ENCODE measurements at regions not wholly inside any gene's neighbourhood (a gene's known extent, or its start where the extent isn't known, plus 50 kb on each side); places are given as distances from the start of the nearest gene placed in this dataset.

DNA sequence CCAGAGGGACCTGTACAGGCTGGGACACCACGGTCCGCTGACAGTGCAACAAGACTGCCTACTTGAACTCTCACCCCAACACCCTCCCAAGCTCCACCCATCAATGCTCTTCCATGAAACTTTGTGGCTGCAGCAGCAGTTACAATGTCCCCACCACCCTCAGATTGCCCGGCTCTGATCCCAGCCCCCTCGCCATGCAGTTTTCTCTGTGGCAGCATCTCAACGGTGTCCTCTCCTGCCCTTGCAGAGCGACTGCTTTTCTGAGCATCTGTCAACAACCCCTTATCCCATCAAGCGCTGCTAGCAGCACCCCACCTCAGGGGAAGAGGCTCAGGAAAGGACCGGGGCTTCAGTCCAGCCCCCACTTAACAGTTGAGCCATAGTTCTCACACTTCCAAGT lies 137.1 kb upstream of the NDUFV2 start:
- no peak for DNase-seq (ENCODE audit: low read depth)

DNA sequence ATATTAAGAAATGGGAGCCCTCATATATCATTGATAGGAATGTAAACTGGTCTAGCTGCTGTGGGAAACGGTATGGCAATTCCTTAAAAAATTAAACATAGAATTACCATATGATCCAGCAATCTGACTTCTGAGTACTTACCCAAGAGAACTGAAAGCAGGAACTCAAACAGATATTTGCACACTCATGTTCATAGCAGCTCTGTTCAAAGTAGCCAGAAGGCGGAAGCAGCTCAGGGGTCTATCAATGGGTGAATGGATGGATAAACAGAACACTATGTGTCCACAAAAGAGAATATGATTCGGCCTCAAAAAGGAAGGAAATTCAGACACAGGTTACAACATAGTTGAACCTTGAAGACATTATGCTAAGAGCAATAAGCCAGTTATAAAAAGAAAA lies 135.7 kb upstream of the NDUFV2 start:
- DNase-seq (ENCODE audit: low read depth) = no peak

DNA sequence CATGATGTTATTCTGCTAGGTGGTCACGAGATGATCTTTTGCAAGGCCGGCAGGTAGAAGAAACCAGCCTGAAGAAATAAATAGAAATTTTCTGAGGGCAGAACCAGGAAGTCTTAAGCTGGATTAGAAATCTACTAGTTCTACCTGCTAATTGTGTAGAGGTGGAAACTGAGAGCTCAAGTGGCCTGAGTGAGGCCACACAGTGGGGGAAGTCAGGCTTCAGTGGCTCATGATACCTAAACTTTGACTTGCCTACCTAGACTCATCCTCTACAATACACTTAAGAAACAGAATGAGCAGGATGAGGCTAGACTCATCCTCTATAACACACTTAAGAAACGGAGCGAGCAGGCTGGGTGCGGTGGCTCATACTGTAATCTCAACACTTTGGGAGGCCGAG lies 134.9 kb upstream of the NDUFV2 start:
- DNase-seq (ENCODE audit: low read depth) = no peak

DNA sequence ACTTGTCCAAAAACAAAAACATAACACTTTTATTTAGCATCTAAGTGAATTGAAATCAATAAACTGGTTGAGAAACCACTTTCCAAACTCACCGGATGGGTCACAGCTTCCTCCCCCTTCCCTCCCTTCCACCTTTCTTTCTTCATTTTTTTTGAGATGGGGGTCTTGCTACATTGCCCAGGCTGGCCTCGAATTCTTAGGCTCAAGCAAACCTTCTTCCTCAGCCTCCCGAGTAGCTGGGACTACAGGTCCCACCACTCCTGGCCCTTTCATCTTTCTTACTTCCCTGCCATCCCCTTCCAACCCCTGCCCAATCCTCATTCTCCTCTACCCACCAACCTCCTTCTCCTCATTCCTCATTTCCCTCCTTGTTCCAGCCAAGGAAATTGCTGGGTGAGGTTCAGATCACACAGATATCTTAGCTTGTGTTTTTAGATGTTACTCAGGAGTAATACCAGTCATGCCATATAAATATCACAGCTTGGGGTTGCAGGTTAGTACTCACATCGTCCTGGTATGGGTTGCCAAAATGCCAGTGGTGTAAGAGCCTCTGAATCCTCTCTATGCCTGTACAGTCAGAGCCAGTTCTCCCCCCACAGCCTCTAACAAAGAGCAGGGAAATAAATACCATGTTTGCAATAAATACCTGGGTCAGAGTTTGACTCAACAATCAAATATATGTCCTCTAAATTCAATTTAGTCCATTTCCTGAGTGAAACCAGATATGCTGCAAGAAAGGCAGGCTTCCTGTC lies 132.7 kb upstream of the NDUFV2 start:
- no peak for DNase-seq (ENCODE audit: low read depth)

DNA sequence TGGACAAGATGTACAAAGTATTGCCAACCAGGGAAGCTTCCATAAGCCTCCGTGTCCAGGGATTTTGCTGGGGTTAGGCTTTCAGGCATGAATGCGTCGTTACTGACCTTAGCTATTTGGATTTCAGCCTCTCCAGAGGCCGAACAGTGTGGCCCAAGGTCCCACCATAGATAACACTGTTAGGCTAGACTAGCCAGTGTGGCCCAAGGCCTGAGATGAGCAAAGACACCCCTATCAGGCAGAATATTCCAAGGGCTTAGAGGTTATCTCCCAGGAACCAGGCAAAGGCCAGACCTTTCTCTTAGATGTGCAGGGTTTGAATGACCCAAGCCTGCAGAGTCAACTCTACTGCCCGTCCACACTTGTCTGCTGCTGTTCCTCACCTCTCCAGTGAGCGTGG lies 131.7 kb upstream of the NDUFV2 start:
- no peak for DNase-seq (ENCODE audit: low read depth)

DNA sequence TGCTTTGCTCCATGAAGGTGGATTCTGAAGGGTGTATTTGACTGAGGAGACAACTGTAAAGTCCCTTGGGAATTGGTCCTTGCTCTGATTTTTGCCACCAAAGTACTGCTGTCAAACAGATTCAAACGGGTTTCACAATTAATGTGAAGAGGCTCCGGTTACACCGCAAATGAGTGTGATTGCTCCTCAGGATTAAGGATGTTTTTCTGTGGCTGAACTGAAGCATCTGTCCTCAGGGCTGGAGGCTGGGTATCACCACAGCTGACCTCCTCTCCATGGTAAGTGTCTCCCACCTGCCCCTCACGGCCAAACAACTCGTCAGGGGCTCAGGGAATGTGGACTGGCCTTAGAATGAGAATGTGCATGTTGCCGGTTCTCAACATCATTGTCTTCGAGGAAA lies 130.4 kb upstream of the NDUFV2 start:
- no peak for DNase-seq (ENCODE audit: low read depth)

DNA sequence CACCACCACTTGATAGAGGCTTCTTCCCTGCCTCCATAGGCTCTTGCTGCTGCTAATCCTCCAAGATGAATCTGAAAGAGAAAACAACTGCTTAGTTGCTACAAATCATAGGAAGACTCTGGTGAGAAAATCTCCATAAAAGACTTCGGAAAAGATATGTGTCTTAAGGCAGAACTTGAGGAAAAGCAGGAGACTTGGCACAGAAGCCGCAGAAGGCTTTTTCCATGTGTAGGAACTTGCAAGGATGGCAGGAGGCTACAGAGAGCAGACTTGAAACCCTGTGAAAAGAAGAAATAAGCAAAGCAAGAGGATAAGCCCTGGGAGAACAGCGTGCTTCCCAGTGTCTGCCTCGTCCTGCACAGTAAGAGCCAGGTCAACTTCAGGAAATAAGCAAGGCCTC lies 128.2 kb upstream of the NDUFV2 start:
- no peak for DNase-seq (ENCODE audit: low read depth)

DNA sequence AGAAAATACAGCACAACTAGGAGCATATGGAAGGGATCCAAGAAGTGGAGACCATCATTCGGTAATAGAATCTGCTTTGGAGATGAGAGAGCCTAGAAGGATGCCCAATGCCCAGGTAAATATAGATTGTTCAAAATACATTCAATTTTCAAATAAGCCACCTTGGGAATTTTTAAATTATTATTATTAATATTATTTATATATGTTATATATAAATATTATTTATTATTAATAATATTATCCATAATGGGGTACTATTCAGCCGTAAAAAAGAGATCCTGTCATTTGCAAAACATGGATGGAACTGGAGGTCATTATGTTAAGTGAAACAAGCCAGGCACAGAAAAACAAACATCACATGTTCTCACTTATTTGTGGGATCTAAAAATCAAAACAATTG lies 127.8 kb upstream of the NDUFV2 start:
- no peak for DNase-seq (ENCODE audit: low read depth)

DNA sequence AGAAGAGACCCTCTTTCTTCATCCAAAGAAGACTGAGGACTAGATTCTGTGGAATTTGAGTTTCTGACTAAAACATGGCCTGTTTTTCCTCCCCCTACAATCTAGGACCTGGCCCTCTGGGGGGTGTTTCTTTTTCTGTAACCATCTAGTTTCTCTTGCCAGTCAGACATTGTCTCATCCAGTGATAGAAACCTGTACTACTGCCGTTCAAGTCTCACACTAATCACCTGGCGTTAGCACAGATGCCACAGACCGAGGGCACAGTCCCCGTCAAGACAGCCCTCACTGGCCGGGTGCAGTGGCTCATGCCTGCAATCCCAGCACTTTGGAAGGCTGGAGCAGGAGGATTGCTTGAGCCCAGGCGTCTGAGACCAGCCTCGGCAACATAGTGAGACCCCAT lies 126.9 kb upstream of the NDUFV2 start:
- DNase-seq (ENCODE audit: low read depth) = no peak

DNA sequence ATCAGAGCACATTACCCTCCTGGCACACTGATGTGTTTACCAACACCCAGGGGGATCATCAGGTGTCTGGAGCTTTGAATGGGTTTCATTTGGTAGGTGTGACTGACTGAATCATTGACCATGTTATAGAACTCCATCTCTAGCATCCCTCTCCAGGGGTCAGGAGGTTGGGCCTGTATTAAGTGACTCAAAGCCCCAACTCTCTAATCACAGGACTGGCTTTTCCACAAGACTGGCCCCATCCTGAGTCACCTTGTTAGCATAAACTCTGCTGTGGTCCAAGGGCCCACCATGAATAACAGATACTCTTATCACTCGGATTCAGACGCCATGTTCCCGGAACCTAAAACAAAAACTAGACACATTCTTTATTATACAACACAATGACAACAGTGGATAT lies 125.9 kb upstream of the NDUFV2 start:
- no peak for DNase-seq (ENCODE audit: low read depth)

DNA sequence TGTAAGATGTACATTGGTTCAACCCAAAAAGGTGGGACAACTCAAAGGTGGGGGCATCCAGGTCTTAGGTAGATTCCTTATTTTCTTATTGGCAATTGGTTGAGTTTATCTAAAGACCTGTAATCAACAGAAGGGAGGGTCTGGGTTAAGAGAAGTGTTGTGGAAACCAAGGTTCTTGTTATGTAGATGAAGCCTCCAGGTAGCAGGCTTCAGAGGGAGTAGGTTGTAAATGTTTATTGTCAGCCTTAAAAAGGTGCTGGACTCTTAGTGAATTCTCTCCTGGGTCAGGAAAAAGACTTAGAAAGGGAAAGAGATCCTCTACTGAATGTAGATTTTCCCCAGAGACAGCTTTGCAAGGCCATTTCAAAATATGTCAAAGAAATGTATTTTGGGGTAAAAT lies 125.3 kb upstream of the NDUFV2 start:
- no peak for DNase-seq (ENCODE audit: low read depth)

DNA sequence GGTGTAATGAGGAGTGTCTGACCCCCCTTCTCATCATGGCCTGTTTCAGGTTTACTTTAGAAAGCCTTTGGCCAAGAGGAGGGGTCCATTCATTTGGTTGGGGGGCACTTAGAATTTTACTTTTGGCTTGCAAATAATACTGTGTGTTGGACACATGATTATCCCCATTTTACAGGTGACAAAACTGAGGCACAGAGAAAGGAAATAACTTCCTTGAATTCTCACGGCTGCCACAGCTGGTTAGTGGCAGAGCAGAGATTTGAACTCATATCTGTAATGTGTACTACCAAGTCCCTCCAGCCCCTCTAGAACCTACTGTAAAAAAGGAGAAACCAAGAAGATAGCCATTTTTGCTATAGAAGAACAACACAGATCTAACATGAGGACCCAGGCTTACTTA lies 124.8 kb upstream of the NDUFV2 start:
- DNase-seq (ENCODE audit: low read depth) = no peak

DNA sequence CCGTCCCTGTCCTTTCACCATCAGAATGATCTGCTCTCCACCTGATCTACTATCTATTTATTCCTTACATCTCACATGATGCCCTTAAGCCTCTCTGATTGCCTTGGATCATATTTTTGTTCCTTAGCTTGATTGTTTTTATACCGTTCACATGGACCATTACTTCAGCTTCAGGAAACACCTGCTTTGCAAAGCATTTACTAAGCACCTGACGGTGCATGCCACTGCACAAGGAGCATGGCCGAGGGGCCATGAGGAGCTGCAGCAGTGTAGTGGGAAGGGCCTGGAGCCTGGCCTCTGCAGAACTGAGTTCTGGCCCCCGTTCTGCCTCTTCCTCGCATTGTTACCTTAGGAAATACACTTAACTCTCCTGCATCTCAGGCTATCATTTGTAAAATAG lies 124.1 kb upstream of the NDUFV2 start:
- no peak for DNase-seq (ENCODE audit: low read depth)

DNA sequence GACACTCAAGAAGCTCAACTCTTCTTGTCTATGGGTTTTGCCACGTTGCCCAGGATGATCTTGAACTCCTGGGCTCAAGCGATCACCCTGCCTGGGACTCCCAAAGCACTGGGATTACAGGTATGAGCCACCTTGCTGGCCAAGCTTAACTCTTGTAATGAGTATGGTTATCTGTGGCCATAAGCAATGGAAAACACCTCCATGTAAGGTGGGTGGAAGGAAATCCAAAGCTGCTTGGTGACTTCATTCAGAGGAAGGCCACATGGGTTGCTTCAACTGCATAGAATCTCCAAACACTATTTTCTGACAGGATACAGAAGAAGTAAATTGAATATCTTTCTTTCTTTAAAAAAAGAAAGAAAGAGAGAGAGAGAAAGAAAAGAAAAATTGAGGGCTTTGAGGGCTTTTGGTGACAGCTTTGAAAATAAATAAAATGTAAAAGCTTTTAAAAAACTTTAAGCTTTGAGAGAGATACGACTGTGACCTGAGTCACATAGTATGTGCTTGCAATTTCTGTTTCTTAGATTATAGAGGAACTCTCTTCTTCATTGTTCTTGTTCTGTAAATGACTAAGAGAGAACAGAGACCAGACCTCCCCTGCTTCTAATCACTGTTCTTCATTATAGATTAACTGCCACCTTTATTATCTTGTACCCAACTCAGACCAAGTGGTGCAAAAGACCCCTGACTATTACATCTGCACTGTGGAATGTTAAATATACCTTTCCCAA lies 123.1 kb upstream of the NDUFV2 start:
- no peak for DNase-seq (ENCODE audit: low read depth)

DNA sequence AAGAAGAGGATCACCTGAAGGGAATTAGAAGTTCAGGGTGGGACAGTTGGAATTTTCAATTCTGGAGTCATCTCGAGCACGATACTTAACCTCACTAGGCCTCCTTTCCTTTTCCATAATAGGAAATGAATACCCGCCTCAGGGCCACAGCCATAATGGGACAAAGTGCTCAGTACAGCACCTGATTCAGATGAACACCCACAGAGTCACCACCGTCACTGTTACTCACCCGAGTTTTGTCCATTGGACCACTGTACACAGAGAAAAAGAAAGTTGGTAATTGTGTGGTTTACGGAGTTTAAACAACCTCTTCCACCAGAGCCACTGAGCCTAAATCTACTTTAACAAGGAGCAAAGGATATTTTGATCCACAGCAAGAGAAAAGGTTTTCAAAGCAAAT lies 122.0 kb upstream of the NDUFV2 start:
- peak; percentile 32 for DNase-seq (ENCODE audit: low read depth)

DNA sequence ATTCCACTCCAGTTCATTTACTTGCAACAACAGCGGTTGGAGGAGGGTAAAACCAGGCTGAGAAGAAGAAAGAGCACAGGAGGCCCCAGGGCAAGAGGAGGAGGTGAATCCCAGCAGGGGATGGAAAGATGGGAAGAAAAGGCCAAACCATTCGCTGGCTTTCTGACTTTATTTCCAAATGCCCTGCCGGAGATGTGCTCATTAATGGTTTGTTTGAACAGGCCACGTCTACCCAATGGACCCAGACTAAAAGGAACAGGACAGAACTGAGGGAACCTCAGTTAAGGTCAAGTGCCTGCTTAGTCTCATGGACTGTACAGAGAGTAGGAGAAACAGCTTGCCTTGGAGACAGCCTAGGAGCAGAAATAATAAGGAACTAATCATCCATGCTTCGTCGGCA lies 121.6 kb upstream of the NDUFV2 start:
- DNase-seq (ENCODE audit: low read depth) = peak; percentile 38

DNA sequence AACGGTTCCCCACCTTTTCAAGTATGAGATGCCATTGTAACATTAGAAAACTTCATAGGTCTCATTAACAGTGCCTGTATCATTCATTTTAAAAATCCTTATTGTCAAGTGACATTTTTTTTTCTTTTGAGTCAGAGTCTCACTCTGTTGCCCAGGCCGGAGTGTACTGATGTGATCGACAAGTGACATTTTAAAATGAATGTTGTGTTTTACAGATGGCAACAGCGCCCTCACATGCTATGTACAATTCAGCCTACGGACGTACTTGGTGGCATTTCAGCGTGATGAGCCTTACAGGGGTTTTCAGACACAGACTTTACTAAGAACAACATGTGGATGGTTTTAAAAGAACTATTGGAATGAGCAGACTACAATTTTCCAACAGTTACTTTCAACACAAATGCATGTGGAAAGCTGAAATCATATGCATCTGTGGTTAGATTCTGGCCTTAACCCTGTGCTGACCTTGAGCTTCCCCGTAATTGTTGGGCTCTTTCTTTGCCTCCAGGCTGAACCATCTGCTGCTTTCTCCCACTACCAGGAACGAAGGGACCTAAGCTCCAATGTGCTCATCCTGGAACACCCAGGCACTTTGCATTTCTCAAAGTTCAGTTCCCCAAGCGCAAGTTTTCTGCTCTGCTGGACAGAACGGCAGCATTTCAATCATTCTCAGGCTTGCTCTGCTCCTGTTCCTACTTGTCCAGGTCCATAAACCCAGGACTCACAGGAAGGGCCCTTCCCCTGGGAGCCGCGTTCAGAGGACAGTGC lies 119.9 kb upstream of the NDUFV2 start:
- DNase-seq (ENCODE audit: low read depth) = peak; percentile 93

DNA sequence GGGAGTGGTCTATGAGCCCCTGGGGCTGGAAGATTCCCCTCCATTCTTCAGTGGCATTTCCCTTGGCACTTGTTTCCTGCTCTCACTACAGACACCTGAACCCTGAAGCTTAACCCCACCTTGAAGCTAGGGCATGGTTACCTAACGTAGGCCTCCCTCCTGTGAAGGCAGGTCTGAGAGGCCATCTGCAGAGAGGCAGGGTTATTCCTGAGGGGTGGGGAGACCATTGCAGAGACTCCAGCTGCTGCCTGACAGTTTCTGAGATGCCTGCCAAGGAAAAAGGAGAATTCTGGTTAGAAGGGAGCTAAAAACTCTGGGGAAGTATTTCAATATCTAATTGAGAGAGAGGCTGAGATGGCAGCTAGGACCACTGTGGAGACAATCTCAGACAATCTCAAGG lies 119.3 kb upstream of the NDUFV2 start:
- DNase-seq (ENCODE audit: low read depth) = no peak

DNA sequence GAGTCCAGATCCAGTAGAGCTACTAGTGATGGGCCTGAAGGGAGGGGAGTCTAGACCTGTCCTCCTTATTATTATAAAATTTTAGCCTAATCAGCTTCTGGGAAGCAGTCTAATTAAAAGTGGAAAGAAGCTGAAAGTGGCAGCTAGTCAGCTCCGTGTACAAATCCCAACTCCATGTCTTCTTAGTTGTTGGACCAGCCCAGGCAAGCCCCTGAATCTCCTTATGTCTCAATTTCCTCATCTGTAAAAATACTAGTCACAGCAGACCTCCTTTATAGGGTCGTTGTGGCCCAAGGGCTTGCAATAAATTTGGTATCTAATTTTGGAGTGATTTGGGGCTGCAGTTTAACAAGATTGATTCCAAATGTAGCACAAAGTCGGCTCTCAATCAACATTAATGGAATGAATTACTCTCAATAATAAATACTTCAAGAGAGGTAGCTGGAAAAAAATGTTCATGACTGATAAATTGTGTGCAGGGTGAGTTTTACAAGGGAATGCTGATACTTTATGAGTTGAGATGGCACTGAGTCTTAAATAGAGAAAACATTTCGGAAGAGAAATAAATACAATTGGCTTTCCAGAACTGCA lies 118.3 kb upstream of the NDUFV2 start:
- DNase-seq (ENCODE audit: low read depth) = no peak

DNA sequence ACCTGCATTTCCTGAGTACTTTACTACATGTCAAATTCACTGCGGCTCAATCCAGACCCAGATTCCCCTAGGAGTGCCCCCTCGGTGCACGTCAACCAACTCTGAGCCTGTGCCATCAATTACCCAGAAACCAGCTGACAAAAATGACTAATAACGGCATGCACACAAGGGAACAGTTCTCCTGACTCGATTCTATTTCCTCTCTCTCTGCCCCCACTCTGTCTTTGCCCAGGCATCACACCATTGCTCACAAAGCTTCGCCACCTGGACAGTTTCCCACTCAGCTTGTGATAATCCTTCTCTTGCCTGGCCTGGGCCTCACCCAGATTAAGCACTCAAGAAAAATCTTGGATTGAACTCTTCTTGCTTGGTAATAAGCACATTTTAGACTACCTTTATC lies 115.3 kb upstream of the NDUFV2 start:
- DNase-seq (ENCODE audit: low read depth) = peak; percentile 45

DNA sequence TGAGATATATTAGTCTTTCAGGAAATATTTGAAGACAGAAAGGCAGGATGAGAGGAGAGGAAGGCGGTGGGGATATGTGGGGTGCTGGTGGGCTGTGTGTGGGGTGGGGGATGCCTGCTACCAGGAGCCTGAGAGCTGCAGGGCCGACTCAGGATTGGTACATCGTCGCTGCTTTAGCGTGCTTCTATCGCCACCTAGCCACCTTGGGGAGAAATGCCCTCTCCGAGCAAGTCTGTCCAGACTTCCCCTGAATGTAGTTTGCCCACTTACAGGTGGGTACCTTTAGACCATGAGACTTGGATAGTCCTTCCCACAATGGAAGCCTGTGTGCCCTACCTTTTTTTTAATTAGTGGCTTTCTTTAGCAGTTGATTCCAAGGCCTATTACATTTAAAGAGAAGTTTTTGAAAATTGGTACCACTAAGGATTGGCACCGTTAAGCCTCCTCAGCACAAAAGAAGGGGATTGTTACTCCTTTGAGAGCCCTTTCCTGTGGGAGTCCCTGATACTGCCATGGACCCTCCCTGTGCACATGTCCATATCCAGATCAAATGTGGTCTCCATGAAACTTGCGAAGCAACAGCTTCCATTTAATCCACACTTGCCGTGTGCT lies 114.1 kb upstream of the NDUFV2 start:
- DNase-seq (ENCODE audit: low read depth) = peak; percentile 49

DNA sequence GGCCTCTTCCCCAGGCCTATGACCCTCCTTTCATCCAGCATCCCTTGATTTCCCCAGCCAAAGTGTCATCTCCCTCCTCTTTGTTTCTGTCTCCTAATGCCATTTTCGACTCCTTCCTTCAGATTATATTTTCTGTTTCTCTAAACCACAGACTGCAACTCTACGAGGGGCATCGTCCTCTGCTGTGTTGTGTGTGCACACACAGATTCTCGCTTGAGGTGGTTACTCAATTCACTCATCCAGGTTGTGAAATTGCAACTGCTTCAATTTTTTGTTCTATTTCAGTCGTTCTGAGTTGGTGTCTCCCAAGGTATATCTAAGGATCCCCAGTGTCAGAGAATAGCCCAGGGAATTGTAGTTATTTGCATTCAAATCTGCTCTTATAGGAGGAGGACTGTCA lies 113.5 kb upstream of the NDUFV2 start:
- DNase-seq (ENCODE audit: low read depth) = no peak

Measured in RPMI7951 (cell line).